AG09319 (cell line): ENCODE measurements at regions not wholly inside any gene's neighbourhood (a gene's known extent, or its start where the extent isn't known, plus 50 kb on each side); places are given as distances from the start of the nearest gene placed in this dataset.

Source experiments
- DNase-seq: peaks from one replicate; pipeline ENCODE4 v3.0.0-alpha.2; 2010; ENCODE audit warnings: low read depth; ENCODE audit errors: extremely low read depth
- CTCF ChIP-seq: IDR thresholded peaks from 2 replicates; pipeline ENCODE4 v1.5.1; 2011; ENCODE audit warnings: low read depth, mild to moderate bottlenecking, inconsistent platforms, low read length, moderate library complexity

GRCh38 chr14:97221572-97222285 is 424.5 kb downstream of the VRK1 start:
- no peak for DNase-seq
- no peak for TF ChIP-seq CTCF

- DNase-seq = no peak
- TF ChIP-seq CTCF = no peak
Observed at GRCh38 chr14:97224016-97224415, 426.8 kb downstream of the VRK1 start.

- no peak for TF ChIP-seq CTCF
- no peak for DNase-seq
Observed at GRCh38 chr14:97230051-97230450, 432.9 kb downstream of the VRK1 start.

- no peak for DNase-seq
- no peak for TF ChIP-seq CTCF
Observed at GRCh38 chr14:97233319-97233985, 436.3 kb downstream of the VRK1 start.

GRCh38 chr14:97246648-97247047 is 449.5 kb downstream of the VRK1 start:
- no peak for DNase-seq
- no peak for TF ChIP-seq CTCF

- TF ChIP-seq CTCF = no peak
Observed at GRCh38 chr14:97248973-97249372, 451.8 kb downstream of the VRK1 start.

GRCh38 chr14:97250931-97251330 is 453.7 kb downstream of the VRK1 start:
- no peak for DNase-seq

More at GRCh38 chr14:97248973-97249372, 451.8 kb downstream of the VRK1 start:
- DNase-seq = no peak

More at GRCh38 chr14:97250931-97251330, 453.7 kb downstream of the VRK1 start:
- no peak for TF ChIP-seq CTCF
